Loucy (cell line): ENCODE measurements at regions not wholly inside any gene's neighbourhood (a gene's known extent, or its start where the extent isn't known, plus 50 kb on each side); places are given as distances from the start of the nearest gene placed in this dataset.

Source experiments
- H2AFZ ChIP-seq: fragments of 200-600 bp; sonication (generic); 2 replicates; pipeline ENCODE4 v1.6.0; 2016; ENCODE audit warnings: antibody characterized with exemption, mild to moderate bottlenecking, low read length, moderate library complexity
- H3F3A ChIP-seq: fragments of 200-600 bp; 2 replicates; pipeline ENCODE4 v1.6.0; 2016; ENCODE audit warnings: antibody characterized with exemption, low read depth, mild to moderate bottlenecking
- H3K27me3 ChIP-seq: fragments of 200-600 bp; sonication (generic); 2 replicates; pipeline ENCODE4 v1.6.1; 2014; ENCODE audit warnings: low read length, mild to moderate bottlenecking; ENCODE audit not compliant: insufficient read depth, poor library complexity, severe bottlenecking
- H3K36me3 ChIP-seq: fragments of 200-600 bp; sonication (generic); 2 replicates; pipeline ENCODE4 v1.6.1; 2016; ENCODE audit warnings: low read length; ENCODE audit not compliant: insufficient read depth
- H3K4me1 ChIP-seq: fragments of 200-600 bp; sonication (generic); 2 replicates; pipeline ENCODE4 v1.5.1; 2014; ENCODE audit warnings: low read length, mild to moderate bottlenecking; ENCODE audit not compliant: insufficient read depth, poor library complexity, severe bottlenecking
- H3K4me2 ChIP-seq: fragments of 200-600 bp; sonication (generic); 2 replicates; pipeline ENCODE4 v1.6.0; 2014; ENCODE audit warnings: antibody characterized with exemption, low read length, low read depth, mild to moderate bottlenecking; ENCODE audit not compliant: poor library complexity, severe bottlenecking
- H3K4me3 ChIP-seq: fragments of 200-600 bp; sonication (generic); 2 replicates; pipeline ENCODE4 v1.5.1; 2014; ENCODE audit warnings: low read length, mild to moderate bottlenecking, mixed read lengths; ENCODE audit not compliant: poor library complexity, severe bottlenecking
- H3K79me2 ChIP-seq: fragments of 200-600 bp; sonication (generic); 2 replicates; pipeline ENCODE4 v1.6.1; 2014; ENCODE audit warnings: low read length; ENCODE audit not compliant: insufficient read depth
- H3K9ac ChIP-seq: fragments of 200-600 bp; sonication (generic); 2 replicates; pipeline ENCODE4 v1.6.0; 2014; ENCODE audit warnings: mild to moderate bottlenecking, low read depth, low read length, moderate library complexity; ENCODE audit not compliant: poor library complexity, severe bottlenecking
- H3K9me2 ChIP-seq: fragments of 200-600 bp; sonication (generic); replicated peaks from 2 replicates; pipeline ENCODE4 v1.6.1; 2016; ENCODE audit warnings: low read depth, low read length, mixed read lengths
- H3K9me3 ChIP-seq: fragments of 200-600 bp; sonication (generic); 2 replicates; pipeline ENCODE4 v1.6.1; 2014; ENCODE audit warnings: mild to moderate bottlenecking, antibody characterized with exemption, low read length, low read depth; ENCODE audit not compliant: insufficient read depth
- H4K20me1 ChIP-seq: fragments of 200-600 bp; sonication (generic); 2 replicates; pipeline ENCODE4 v1.6.0; 2014; ENCODE audit warnings: antibody characterized with exemption, low read length, mild to moderate bottlenecking; ENCODE audit not compliant: insufficient read depth, poor library complexity, severe bottlenecking
- EZH2phosphoT487 ChIP-seq: fragments of 200-600 bp; IDR thresholded peaks from 2 replicates; pipeline ENCODE4 v1.6.1; 2018; ENCODE audit warnings: antibody characterized with exemption, mild to moderate bottlenecking, moderate library complexity, borderline replicate concordance
- TF ChIP-seq, protein P1 (sequence below): fragments of 200-600 bp; sonication (generic); conservative IDR thresholded peaks from 2 replicates; pipeline ENCODE4 v1.5.1; 2014; ENCODE audit warnings: mild to moderate bottlenecking, antibody characterized with exemption, low read length

DNA sequence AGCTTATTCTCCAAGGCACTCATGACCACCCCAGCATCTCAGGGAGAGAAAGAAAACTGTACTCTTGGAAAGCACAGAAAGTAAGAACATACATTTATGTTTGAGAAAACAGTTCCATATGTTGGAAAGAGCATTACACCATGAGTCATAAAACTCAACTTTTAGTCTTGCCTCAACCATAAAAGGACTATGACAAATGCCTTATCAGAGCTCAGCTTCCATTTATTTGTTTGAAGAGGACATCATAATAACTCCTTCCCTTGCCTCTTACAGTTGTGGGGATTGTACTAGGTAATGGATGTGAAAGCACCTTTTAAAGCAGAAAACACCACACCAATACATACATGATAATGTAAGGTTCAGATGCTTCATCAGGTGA is 370.8 kb downstream of the LNPK start:
- no peaks in the 10 kb centered on the region for H3K36me3 ChIP-seq
- H3F3A ChIP-seq, result no peaks in the 10 kb centered on the region
- H3K79me2 ChIP-seq, result no peaks in the 10 kb centered on the region
- no peaks in the 10 kb centered on the region for H3K9me3 ChIP-seq
- H3K9me2 ChIP-seq, result no peaks in the 10 kb centered on the region
- H3K9ac ChIP-seq, result no peak overlapping the region
- no peak overlapping the region for H2AFZ ChIP-seq
- H3K4me3 ChIP-seq, result no peak overlapping the region
- no peak overlapping the region for H3K4me2 ChIP-seq
- H3K27me3 ChIP-seq, result no peaks in the 10 kb centered on the region
- H4K20me1 ChIP-seq, result no peaks in the 10 kb centered on the region
- H3K4me1 ChIP-seq, result no peaks in the 10 kb centered on the region
- TF ChIP-seq, protein P1, sequence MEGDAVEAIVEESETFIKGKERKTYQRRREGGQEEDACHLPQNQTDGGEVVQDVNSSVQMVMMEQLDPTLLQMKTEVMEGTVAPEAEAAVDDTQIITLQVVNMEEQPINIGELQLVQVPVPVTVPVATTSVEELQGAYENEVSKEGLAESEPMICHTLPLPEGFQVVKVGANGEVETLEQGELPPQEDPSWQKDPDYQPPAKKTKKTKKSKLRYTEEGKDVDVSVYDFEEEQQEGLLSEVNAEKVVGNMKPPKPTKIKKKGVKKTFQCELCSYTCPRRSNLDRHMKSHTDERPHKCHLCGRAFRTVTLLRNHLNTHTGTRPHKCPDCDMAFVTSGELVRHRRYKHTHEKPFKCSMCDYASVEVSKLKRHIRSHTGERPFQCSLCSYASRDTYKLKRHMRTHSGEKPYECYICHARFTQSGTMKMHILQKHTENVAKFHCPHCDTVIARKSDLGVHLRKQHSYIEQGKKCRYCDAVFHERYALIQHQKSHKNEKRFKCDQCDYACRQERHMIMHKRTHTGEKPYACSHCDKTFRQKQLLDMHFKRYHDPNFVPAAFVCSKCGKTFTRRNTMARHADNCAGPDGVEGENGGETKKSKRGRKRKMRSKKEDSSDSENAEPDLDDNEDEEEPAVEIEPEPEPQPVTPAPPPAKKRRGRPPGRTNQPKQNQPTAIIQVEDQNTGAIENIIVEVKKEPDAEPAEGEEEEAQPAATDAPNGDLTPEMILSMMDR, result no peak
- no peak for TF ChIP-seq EZH2phosphoT487

DNA sequence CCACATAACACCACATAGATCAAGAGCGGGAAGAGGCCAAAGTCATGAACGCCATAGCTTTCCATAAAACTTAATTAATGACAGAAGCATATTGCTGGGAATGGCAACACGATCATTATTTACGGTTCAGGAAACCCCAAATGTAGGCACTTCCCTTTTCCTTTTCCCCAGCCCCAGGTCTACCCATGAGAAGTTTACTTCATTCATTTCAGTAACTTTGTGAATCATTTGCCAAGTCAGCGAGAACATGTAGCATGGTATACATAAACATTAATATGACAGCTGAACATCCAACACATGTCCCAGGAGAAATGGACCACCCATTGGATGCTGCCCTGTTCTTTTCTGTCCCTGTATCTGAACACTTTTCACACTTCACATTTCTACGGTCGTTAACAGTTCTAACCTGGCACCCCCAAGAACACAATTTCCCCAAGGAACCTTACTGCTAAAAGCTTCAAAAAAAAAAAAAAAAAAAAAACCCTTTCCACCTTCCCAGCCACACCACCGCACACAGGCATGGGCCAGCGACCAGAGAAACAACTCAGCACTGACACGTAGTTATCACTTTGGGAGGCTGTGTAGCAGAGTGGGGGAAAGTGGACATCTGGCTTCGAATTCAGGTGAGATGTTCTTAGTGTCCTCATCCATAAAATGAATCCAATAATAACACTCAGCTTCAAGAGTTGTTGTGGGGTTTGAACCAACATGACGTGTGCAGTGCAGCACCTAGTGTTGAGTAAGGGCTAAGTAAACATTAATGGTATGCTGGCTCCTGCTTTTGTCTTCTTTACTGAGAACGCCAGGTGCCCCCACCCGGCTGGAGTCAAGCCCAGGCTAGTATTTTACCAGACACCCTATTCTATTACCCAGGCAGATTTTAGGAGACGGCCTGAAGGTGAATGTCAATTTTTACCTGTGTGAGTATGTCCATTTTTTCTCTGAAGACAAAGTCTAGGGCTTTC is 371.5 kb downstream of the LNPK start:
- Histone ChIP-seq H3K27me3 (no peaks in the 10 kb centered on the region), H3K4me1 (no peaks in the 10 kb centered on the region), H4K20me1 (no peaks in the 10 kb centered on the region), H3K4me3 (no peak overlapping the region), H3K79me2 (no peaks in the 10 kb centered on the region), H3K4me2 (no peak overlapping the region), H3F3A (no peaks in the 10 kb centered on the region), H3K36me3 (no peaks in the 10 kb centered on the region), H2AFZ (no peak overlapping the region), H3K9me2 (no peaks in the 10 kb centered on the region), H3K9me3 (no peaks in the 10 kb centered on the region), H3K9ac (no peak overlapping the region)
- TF ChIP-seq EZH2phosphoT487, result no peak
- TF ChIP-seq, protein P1, result no peak

DNA sequence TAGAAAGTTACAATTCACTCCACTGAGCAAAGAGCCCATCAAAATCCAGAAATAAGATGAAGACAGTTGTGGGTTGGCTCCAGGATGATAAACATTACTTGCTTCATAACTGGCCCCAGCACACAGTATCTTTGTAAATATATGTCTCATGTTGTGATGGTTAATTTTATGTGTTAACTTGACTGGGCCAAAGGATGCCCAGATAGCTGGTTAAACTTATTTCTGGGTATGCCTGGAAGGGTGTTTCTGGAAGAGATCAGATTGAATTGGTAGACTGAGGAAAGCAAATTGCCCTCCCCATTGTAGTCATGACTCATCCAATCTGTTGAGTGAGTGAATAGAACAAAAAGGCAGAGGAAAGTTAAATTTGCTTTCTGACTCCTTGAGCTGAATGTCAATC is 373.8 kb downstream of the LNPK start:
- H3K27me3 ChIP-seq, result no peaks in the 10 kb centered on the region
- H4K20me1 ChIP-seq, result no peaks in the 10 kb centered on the region
- no peak overlapping the region for H3K4me3 ChIP-seq
- no peaks in the 10 kb centered on the region for H3K4me1 ChIP-seq
- no peak overlapping the region for H3K9ac ChIP-seq
- H3K79me2 ChIP-seq, result no peaks in the 10 kb centered on the region
- H3F3A ChIP-seq, result no peaks in the 10 kb centered on the region
- no peak overlapping the region for H3K4me2 ChIP-seq
- no peak overlapping the region for H2AFZ ChIP-seq
- no peaks in the 10 kb centered on the region for H3K36me3 ChIP-seq
- no peaks in the 10 kb centered on the region for H3K9me3 ChIP-seq
- TF ChIP-seq EZH2phosphoT487, result no peak
- TF ChIP-seq, protein P1, result no peak
- no peaks in the 10 kb centered on the region for H3K9me2 ChIP-seq
